H1 (cell line): ENCODE measurements at regions not wholly inside any gene's neighbourhood (a gene's known extent, or its start where the extent isn't known, plus 50 kb on each side); places are given as distances from the start of the nearest gene placed in this dataset.

Experiments
- CTCF ChIA-PET: fragments of 300-600 bp; sonication (Branson Sonifier 250); formaldehyde crosslinking; loops from one replicate; lab custom pipeline; 2021; ENCODE audit not compliant: partially characterized antibody; lab: Charles Lee
- POLR2A ChIA-PET: fragments of 300-600 bp; sonication (Branson Sonifier 250); formaldehyde crosslinking; loops from one replicate; lab custom pipeline; 2021; ENCODE audit warnings: inconsistent platforms; ENCODE audit not compliant: partially characterized antibody; lab: Charles Lee
- DNase-seq, 2 experiments: peaks; one replicate each; pipeline versions ENCODE4 v3.0.0 to v3.0.0-alpha.2; 2010 to 2022; ENCODE audit warnings: low spot score in 2 of 2, low read depth in 1 of 2, mixed read lengths in 1 of 2
- FAIRE-seq: peaks from 2 replicates; lab custom pipeline; 2011; peaks lifted over from hg19 to GRCh38; lab: Jason Lieb, UNC
- H2AFZ ChIP-seq: 2 replicates; pipeline ENCODE4 v1.8.1; 2012; ENCODE audit warnings: low read length, inconsistent platforms
- H2AK5ac ChIP-seq: 2 replicates; pipeline ENCODE4 v1.6.1; 2013; ENCODE audit warnings: low read depth, low read length
- H2BK120ac ChIP-seq: replicated peaks from 2 replicates; pipeline ENCODE3; 2013; ENCODE audit warnings: low read depth, low read length, inconsistent platforms
- H2BK12ac ChIP-seq: 2 replicates; pipeline ENCODE4 v1.6.1; 2013; ENCODE audit warnings: low read depth, low read length
- H2BK15ac ChIP-seq: 2 replicates; pipeline ENCODE4 v1.6.1; 2013; ENCODE audit warnings: low read length
- H2BK20ac ChIP-seq: 2 replicates; pipeline ENCODE4 v1.6.1; 2013; ENCODE audit warnings: low read length
- H2BK5ac ChIP-seq: 2 replicates; pipeline ENCODE4 v1.6.1; 2013; ENCODE audit warnings: low read depth, low read length
- H3K14ac ChIP-seq: 2 replicates; pipeline ENCODE4 v1.6.1; 2013; ENCODE audit warnings: inconsistent platforms; ENCODE audit not compliant: insufficient read length
- H3K18ac ChIP-seq: 2 replicates; pipeline ENCODE4 v1.6.1; 2013; ENCODE audit warnings: low read length; ENCODE audit errors: extremely low read depth
- H3K23ac ChIP-seq: 2 replicates; pipeline ENCODE4 v1.6.1; 2013; ENCODE audit warnings: inconsistent platforms; ENCODE audit not compliant: insufficient read length
- H3K23me2 ChIP-seq: 2 replicates; pipeline ENCODE4 v1.6.1; 2013; ENCODE audit warnings: low read depth, low read length
- H3K27ac ChIP-seq: 2 replicates; pipeline ENCODE4 v1.6.1; 2011; ENCODE audit warnings: low read depth, low read length, inconsistent platforms
- H3K27me3 ChIP-seq, 4 experiments: replicated peaks in 1 of 4; 1 replicate in 1 of 4; 2 replicates in 3 of 4; pipeline versions ENCODE4 v1.6.1 to v1.8.1; 2011 to 2013; ENCODE audit warnings: low read length in 3 of 4, mild to moderate bottlenecking in 3 of 4, inconsistent platforms in 2 of 4, mixed read lengths in 2 of 4, moderate library complexity in 1 of 4; ENCODE audit not compliant: control insufficient read depth in 3 of 4, insufficient read depth in 3 of 4; ENCODE audit errors: extremely low read depth in 1 of 4
- H3K36me3 ChIP-seq, 4 experiments: 2 replicates each; pipeline versions ENCODE4 v1.6.1 to v1.8.1; 2011 to 2013; ENCODE audit warnings: mild to moderate bottlenecking in 4 of 4, low read length in 3 of 4, moderate library complexity in 2 of 4, control low read depth in 1 of 4, inconsistent platforms in 1 of 4; ENCODE audit not compliant: insufficient read depth in 4 of 4, control insufficient read depth in 2 of 4
- H3K4ac ChIP-seq: replicated peaks from 2 replicates; pipeline ENCODE3; 2013; ENCODE audit warnings: low read length, low read depth, mixed read lengths, inconsistent platforms; ENCODE audit not compliant: insufficient read length
- H3K4me1 ChIP-seq, 4 experiments: replicated peaks in 1 of 4; 1 replicate in 1 of 4; 2 replicates in 3 of 4; pipeline versions ENCODE4 v1.6.1 to v1.8.1; 2011 to 2013; ENCODE audit warnings: low read length in 3 of 4, inconsistent platforms in 2 of 4, mixed read lengths in 1 of 4; ENCODE audit not compliant: insufficient read depth in 4 of 4, control insufficient read depth in 3 of 4
- H3K4me2 ChIP-seq, 2 experiments: 2 replicates each; pipeline versions ENCODE4 v1.6.1 to v1.8.1; 2011 to 2013; ENCODE audit warnings: low read depth in 2 of 2, low read length in 2 of 2, control low read depth in 1 of 2, inconsistent platforms in 1 of 2, mild to moderate bottlenecking in 1 of 2; ENCODE audit not compliant: insufficient read depth in 1 of 2
- H3K4me3 ChIP-seq, 4 experiments: fragments of 200-600, 300-600 bp in 1 of 4; sonication (generic), shearing (Covaris generic), sonication (Bioruptor Twin) in 1 of 4; 2 replicates each; pipeline versions ENCODE4 v1.5.1 to v1.8.1; 2011 to 2016; ENCODE audit warnings: low read length in 4 of 4, low read depth in 3 of 4, control low read depth in 2 of 4, inconsistent platforms in 2 of 4, mild to moderate bottlenecking in 2 of 4, mixed read lengths in 1 of 4, moderate library complexity in 1 of 4; ENCODE audit not compliant: insufficient read depth in 2 of 4; ENCODE audit errors: extremely low read depth in 1 of 4
- H3K56ac ChIP-seq: replicated peaks from 2 replicates; pipeline ENCODE3; 2013; ENCODE audit warnings: low read depth, mild to moderate bottlenecking, mixed read lengths, low read length, inconsistent platforms; ENCODE audit not compliant: insufficient read length
- H3K79me1 ChIP-seq: 2 replicates; pipeline ENCODE4 v1.6.1; 2013; ENCODE audit warnings: low read depth, low read length, control low read depth
- H3K79me2 ChIP-seq, 2 experiments: 2 replicates each; pipeline versions ENCODE4 v1.6.1 to v1.8.1; 2012 to 2013; ENCODE audit warnings: low read length in 2 of 2, mild to moderate bottlenecking in 2 of 2, inconsistent platforms in 1 of 2; ENCODE audit not compliant: insufficient read depth in 2 of 2, control insufficient read depth in 1 of 2
- H3K9ac ChIP-seq, 4 experiments: replicated peaks in 1 of 4; 1 replicate in 1 of 4; 2 replicates in 3 of 4; pipeline versions ENCODE4 v1.6.1 to v1.8.1; 2011 to 2013; ENCODE audit warnings: low read depth in 3 of 4, low read length in 3 of 4, control low read depth in 2 of 4, mild to moderate bottlenecking in 2 of 4, moderate library complexity in 2 of 4, inconsistent platforms in 1 of 4; ENCODE audit errors: extremely low read depth in 1 of 4
- H3K9me3 ChIP-seq, 2 experiments: 2 replicates each; pipeline versions ENCODE4 v1.6.1 to v1.8.1; 2012 to 2013; ENCODE audit warnings: mild to moderate bottlenecking in 2 of 2, moderate library complexity in 2 of 2, control low read depth in 1 of 2, inconsistent platforms in 1 of 2, low read depth in 1 of 2, low read length in 1 of 2, mixed read lengths in 1 of 2; ENCODE audit not compliant: insufficient read depth in 2 of 2
- H4K20me1 ChIP-seq, 2 experiments: replicated peaks in 1 of 2; 2 replicates each; pipeline versions ENCODE3 to v1.8.1; 2011 to 2013; ENCODE audit warnings: inconsistent platforms in 2 of 2, low read length in 2 of 2, mild to moderate bottlenecking in 1 of 2; ENCODE audit not compliant: insufficient read depth in 2 of 2, control insufficient read depth in 1 of 2
- H4K5ac ChIP-seq: 2 replicates; pipeline ENCODE4 v1.6.1; 2013; ENCODE audit warnings: low read length, low read depth, mixed read lengths, inconsistent platforms; ENCODE audit not compliant: insufficient read length
- H4K8ac ChIP-seq: 2 replicates; pipeline ENCODE4 v1.8.0; 2013; ENCODE audit warnings: mild to moderate bottlenecking, moderate library complexity, low read length, inconsistent platforms; ENCODE audit not compliant: insufficient read depth; ENCODE audit errors: extremely low read depth
- H4K91ac ChIP-seq: replicated peaks from 2 replicates; pipeline ENCODE3; 2013; ENCODE audit warnings: low read length, mixed read lengths, inconsistent platforms; ENCODE audit not compliant: insufficient read length
- USF2 ChIP-seq: IDR thresholded peaks from 2 replicates; pipeline ENCODE4 v1.6.1; 2011; ENCODE audit warnings: low read length, improper control_type of control experiment
- WGBS, 2 experiments: shearing (Covaris generic) in 1 of 2; methylation state at CpG; one replicate each; pipeline versions ENCODE4 v1.1.6 to v1.1.7; 2013 to 2015; ENCODE audit warnings: low lambda C conversion rate in 2 of 2, mixed read lengths in 2 of 2, inconsistent platforms in 1 of 2, low coverage in 1 of 2, missing lambda C conversion rate in 1 of 2; ENCODE audit not compliant: insufficient replicate concordance in 2 of 2, insufficient coverage in 1 of 2, insufficient read length in 1 of 2; ENCODE audit errors: extremely low coverage in 1 of 2, missing lambda C conversion rate in 1 of 2; 5-methylcytosine and 5-hydroxymethylcytosine counted together

- Histone ChIP-seq H2BK5ac (no peak overlapping the region), H3K14ac (no peak overlapping the region), H3K79me2 (no peaks in the 10 kb centered on the region), H3K27ac (no peak overlapping the region), H3K18ac (no peak overlapping the region), H3K56ac (no peak overlapping the region), H3K23me2 (no peaks in the 10 kb centered on the region), H3K4me1 (no peaks in the 10 kb centered on the region), H3K27me3 (no peaks in the 10 kb centered on the region), H2AK5ac (no peak overlapping the region), H3K36me3 (no peaks in the 10 kb centered on the region; a peak in 1 of 8 replicates), H3K9me3 (no peaks in the 10 kb centered on the region), H4K8ac (no peak overlapping the region), H3K4me2 (no peak overlapping the region), H3K4me3 (no peak overlapping the region), H2BK15ac (no peak overlapping the region), H3K4ac (no peak overlapping the region), H2BK12ac (no peak overlapping the region), H3K9ac (no peak overlapping the region), H3K79me1 (no peaks in the 10 kb centered on the region), H4K91ac (no peak overlapping the region), H4K5ac (no peak overlapping the region), H2BK120ac (no peak overlapping the region), H3K23ac (no peak overlapping the region), H4K20me1 (no peaks in the 10 kb centered on the region), H2BK20ac (no peak overlapping the region), H2AFZ (no peak overlapping the region)
- DNase-seq = no peak
- CTCF ChIA-PET = no interaction called here
- FAIRE-seq = no peak
- no peak for TF ChIP-seq USF2
- POLR2A ChIA-PET = no interaction called here
- 95 to 100% methylated on average over 1 to 2 of the region's 2 CpGs for WGBS, 2 experiments
Measured at GRCh38 chr13:87952377-87952776, 281.2 kb downstream of the SLITRK5 start.
